HG02610 (cell line): ENCODE measurements at regions not wholly inside any gene's neighbourhood (a gene's known extent, or its start where the extent isn't known, plus 50 kb on each side); places are given as distances from the start of the nearest gene placed in this dataset.

Experiments
- ATAC-seq: cut with Tn5 transposase; IDR thresholded peaks from one replicate; pipeline ENCODE4 v1.9.1; 2021; ENCODE audit warnings: mild to moderate bottlenecking, moderate library complexity; ENCODE audit not compliant: unreplicated experiment

DNA sequence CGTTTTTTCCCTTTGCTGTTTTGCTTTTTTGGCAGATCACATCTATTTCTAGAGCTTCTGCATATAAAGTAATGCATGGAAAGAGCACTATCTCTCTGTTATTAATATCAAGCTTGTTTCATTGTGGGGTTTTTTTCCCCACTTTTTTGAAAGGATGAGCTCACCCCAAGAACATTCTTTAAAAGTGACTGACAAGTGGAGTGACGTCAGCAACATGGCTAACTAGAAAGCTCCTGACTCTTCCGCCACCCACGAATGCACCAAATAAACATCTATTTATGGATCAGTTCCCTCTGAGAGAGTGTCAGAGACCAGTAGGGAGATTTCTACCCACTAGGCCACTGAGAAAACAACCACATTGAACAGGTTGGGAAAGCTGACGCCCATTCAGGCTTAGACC lies 445.4 kb downstream of the GALC start:
- ATAC-seq: no peak

DNA sequence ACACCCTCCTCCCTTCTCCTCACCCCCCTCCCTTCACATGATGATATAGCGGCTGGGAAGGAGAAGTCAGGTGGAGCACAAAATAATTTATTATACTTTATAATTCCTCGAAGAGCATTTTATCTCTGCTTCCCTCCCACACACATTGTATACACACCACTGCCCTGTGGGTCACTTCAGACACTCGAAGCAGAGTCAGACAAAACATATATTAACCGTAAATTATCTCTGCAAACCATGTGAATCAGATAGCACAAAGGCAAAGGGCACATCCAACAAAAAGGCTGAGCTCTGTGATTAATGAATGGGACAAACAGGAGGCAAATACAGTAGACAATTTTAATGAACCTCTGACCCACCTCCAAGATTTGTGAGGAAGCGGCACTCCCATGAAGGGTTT lies 450.7 kb downstream of the GALC start:
- ATAC-seq: no peak

DNA sequence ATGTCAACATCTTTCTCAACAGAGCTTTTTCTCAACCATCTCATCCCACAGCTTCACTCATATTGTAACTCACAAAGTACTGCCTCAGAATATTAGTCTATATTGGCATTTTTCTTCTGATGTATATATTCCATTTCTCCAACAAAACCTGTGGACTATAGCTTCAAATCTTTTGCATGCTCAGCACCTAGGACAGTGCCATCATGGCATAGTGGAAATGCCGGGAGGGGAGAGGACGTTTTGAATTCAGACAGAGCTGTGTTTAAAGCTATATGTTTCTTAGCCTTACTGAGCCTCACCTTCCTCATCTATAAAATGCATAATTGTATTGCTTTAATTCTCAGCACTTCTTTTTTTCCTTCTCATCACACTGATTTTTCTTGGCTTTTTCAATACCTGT lies 452.6 kb downstream of the GALC start:
- ATAC-seq: no peak

DNA sequence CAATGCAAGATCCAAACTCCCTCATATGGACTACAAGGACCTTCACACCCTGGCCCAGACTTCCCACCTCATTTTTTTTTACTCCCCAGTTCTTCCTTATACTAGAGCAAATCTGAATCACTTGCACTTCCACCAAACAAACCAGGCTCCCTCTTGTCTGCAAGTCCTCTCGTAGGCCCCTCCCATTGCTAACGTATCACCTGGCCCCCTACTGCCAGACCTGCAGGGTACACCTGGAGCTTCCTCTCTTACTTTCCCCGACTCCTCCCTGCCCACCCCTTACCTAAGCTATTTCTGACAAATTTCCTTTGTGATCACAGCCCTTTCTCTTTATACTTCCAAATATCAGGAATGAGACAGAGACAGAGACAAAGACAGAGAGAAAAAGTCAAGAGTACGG lies 463.9 kb downstream of the GALC start:
- ATAC-seq: no peak

DNA sequence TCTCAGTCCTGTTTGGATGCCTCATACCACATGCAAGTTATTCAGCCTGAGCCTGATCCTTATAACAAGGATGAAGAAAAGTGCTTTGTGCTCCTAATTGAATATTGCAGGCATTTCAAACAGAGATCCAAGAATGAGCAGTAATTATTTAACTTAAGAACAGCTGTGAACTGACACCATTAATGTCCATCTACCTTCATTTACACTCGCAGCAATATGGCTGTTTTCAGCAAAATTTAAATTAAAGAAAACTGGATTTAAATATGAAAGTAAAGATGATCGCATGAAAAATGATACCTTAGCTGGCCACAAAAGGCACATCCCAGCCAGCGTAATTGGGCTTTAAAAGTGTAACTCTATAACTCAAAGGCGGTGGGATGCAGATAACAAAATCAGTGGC lies 466.3 kb downstream of the GALC start:
- ATAC-seq: no peak

DNA sequence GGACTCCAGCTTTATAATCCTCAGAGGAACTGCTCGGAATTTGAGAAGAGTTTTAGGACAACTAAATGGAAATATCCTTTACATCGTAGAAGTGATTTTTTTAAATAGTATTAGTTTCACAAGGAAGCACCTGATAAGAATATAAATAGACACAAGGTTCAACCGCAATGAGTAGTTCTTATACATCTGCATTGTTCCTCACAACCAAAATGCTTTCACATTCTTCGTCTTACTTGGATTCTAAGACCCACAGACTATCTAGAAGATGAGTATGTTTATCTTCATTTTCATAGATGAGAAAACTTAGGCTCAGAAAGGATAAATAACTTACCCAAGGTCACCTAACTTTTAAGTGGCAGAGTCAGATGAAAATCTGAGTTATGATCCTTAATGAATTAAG lies 469.0 kb downstream of the GALC start:
- no peak for ATAC-seq

DNA sequence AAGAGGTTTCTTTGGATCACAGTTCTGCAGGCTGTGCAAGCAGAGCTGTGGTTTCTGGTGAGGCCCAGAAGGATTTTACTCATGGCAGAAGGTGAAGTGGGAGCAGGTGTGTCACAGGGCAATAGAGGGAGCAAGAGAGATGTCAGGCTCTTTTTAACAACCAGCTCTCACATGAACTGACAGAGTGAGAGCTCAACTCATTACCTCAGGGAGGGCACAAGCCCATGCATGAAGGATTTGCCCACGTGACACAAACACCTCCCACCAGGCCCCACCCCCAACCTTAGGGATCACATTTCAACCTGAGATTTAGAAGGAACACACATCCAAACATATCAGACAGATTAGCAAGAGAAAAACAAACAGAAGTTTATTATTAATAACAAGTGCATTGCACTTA lies 470.4 kb downstream of the GALC start:
- ATAC-seq: no peak

DNA sequence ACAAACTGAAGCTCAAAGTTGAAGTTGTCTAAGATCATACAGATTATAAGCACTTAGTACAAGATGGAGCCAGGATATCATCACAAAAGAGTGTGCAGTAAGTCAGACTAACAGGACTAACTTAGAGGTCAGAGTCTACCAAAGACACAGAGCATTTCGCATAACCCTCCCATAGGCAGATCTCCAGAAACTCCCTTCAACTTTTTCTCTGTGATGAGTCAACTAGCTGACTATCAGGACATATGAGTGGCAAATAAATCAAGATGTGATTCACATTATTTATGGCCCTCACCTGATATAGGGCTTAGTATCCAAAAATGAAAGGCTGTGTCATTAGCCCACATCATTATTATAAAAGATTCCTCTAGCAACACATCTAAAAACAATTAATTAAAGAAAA lies 484.6 kb downstream of the GALC start:
- ATAC-seq: no peak

DNA sequence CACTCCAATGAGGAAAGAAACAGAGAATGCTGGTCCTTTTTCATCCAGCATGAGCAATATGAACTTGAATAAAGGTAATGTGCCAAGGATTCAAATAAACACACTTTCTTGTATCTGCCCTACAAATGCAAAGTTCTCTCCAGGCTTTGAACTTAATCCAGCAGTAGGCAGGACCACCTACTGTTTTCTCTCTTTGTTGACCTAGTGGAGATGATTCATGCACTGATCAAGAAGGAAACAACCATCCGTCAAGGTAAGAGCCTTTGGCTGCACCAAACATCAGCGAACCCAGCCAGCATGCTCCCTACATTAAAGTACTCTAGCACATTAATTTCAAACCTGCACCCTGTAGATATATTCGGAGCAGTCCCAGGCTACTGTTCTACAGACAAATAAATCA lies 489.3 kb downstream of the GALC start:
- ATAC-seq: no peak

DNA sequence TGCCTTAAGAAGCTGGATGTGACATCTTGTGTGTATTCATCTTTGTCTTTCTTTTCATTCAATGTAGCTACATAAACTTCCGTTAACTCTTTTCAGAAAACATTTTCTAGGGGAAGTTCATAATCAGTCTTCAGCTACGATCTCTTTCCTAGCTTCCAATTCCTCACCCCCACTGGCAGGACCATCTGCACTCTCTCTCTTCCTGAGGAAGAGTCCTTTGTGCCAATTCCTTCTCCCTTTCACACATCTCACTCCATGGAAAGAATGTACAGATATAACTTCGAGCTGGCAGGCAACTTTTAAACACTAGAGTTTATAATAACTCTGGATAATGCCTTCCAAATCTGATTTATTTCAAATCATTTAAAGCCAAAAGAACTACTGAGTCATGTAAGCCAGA lies 495.7 kb downstream of the GALC start:
- no peak for ATAC-seq

DNA sequence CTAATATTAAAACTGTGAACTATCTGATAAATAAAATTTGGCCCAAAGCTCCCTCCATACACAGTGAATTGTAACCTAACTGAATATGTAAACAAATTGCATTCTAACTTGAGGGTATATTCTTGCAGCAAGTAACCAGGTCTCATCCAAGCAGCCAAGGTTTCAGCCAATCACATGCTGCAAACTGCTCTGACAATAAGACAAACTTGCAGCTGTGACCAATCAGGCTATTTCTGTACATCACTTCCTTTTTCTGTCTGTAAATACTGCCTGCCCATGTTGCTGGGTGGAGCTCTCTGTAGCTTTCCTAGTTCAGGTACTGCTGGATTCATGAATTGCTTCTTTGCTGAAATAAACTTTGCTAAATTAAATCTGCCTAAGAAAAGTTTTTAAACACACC lies 499.0 kb downstream of the GALC start:
- no peak for ATAC-seq

DNA sequence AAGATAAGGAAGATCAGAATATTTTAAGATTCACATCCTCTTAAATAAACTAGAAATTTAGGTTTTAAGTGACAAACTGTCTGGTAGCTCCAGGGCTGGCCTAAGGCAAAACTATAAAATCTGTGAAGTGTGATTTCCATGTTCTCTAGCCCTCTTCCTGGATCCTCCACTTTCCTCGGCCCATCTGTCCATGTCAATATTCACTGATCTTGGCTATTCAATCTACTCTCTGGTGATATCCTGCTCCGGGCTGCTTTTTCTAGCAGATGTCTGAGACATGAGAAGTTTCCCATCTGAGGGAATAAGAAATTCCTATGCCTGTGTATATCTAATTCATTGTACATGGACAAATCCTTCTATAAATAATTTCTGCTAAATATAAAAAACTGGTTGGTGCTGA lies 500.4 kb downstream of the GALC start:
- no peak for ATAC-seq

DNA sequence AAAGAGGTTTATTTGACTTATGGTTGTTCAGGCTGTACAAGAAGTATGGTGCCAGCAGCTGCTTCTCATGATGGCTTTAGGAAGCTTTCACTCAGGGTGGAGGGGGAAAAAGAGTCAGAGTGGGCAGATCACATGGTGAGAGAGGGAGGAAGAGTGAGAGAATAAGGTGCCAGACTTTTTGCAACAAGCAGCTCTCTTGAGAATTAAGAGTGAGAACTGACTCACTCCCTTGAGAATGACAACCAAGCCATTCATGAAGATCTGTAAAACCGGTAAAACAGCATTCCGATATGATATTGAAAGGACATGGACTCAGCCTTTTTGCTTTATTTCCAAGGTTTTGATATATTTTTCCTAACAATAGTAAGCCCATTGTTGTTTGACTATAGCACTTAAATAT lies 501.2 kb downstream of the GALC start:
- no peak for ATAC-seq

DNA sequence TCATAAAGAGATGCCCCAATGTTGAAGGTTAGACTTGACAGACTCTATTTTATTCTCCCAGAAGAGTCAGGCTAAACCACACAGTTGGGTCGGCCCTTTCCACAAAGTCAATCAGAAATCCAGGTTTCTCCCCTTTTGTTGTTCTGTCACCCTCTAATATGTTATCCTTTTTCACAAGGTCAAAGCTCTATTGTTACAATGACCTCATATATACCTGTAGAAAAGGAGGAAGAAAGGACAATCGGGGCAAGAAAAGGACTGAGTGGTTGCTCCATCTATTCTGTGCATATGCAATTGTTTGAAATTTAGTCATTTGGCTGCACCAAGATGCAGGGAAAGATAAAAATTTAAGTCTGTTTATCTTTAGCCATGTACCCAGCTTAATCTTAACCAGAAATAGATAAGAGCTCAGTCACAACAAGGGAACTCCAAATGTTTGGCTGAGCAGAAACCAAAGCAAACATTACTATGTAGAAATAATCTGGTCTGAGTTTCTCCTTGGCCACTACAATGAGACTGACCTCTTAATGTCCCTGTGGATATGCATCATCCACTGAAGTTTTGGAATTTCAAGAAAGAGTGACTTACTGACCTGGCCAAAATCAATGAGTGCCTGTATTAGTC lies 503.7 kb downstream of the GALC start:
- ATAC-seq: no peak

DNA sequence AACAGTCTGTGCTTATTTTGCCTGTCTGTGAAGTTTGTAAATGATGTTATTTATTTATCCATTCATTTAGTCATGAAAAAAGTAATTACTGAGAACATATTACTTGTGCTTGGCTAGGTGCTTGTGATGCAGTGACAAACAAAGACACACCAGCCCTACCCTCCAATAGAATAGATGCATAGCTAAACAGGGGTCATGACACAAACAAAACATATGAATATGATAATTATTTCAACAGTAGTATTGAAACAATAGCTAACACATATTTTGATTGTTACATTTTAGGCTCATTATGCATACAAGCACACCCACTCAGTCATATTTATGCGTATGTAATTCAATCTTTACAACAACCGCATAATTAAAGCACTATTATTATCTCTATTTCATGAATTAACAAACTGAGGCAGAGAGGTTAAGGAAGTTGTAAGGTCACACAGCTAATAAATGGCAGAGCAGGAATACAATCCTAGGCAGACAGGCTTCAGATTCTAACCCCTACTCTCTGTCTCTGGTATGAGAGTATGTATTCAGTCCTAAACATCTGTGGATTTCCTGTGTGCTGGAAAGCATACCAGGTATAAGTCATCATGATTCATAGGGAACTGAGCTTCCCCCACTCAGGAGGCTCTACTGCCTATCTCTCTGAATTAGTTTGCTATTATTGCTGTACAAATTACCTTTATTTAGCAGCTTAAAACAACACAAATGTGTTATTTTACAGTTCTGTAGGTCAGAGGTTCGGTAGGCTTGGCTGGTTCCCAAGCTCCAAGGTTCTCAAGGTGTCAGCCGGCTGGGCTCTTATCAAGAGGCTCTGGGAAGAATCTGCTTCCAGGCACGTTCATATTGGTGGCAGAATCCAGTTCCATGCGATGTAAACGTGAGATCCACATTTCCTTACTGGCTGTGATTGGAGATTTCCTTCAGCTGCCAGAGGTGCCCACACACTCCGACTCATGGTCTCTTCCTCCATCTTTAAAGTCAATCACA lies 509.4 kb downstream of the GALC start:
- no peak for ATAC-seq

DNA sequence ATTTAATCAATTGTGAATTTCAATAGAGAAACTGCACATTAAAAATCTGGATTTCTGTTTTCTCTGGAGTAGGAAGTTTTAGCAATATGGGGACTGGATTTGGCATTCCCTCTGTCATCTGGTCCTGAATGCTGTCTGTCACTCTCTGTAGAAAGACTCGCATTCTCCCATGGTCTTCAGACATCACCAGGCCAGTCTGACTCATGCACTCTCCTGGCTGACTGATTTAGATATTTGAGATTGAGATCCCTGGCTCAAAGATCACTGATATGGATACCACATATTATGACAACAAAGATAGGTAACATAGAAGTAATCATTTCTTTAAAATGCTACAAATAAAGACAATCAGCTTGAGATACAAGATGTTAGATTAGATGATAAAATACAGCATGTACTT lies 524.5 kb downstream of the GALC start:
- no peak for ATAC-seq

DNA sequence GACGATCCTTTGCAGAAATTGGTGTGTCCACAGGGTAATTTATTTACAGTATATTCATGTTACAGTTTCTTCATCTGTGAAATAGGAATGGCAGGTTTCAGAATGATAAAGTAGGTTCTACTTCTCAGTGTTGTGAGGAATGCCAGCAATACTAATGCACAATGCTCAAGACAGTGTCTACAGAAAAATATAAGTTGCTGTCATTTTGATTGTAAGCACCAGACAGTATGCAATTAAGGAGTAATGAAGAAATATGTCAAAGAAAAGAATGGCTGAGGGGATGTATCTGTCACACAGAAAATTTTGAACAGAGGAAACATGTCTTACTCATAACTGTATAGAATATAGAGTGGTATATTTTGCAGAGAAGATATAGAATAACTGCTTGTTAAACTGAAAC lies 525.4 kb downstream of the GALC start:
- no peak for ATAC-seq

DNA sequence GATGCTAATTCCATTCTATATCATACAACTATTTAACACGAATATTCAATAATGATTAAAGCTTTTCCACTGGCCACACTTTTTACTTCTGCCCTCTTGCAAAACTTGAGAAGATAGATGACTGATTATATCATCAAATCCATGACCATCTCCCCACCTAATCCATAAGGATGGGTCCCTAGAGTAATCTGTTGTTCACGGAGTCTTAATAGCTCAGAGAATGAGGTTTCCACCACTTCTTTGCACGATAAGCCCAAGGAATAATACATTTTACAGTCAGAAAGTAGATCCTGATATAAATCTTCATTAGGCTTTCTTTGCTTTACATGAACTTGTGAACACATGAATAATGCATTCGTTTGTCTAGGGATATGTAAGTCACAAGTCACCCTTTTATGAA lies 527.2 kb downstream of the GALC start:
- no peak for ATAC-seq

DNA sequence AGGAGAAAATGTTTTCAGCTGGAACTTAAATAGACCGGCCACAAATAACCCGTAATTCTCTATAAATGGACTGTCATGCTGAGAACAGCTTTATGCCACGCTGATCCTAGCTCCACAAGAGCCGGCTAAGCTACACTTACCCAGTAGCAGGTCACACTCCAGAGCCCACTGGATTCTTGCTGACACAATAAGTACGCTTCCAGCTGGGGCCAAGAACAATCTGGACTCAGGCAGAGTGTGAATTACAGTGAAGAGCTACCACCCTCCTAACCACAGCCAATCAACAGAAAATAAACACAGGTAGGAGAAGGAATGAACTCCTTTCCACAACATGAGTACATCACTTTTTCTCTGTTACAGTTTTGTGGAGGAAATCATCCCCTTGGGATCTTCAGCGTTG lies 531.3 kb downstream of the GALC start:
- ATAC-seq: no peak

DNA sequence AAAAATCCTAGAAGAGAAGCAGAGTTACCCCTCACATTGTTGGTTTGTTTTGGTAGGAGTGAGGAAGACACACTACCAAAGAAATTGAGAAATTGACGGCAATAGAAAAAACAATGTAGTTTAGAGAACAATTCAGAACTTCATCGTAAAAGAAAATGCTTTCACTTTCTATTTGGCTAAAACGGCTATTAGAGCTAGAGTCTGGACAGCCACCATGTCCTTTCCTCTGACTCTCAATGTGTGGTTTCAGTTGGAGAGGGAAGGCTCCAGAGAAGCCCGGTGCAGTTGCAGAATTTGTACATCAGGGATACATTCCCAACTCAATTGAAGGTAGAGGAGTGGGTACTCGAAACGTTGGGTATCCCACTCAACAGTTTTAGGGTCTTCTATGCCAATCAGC lies 535.3 kb downstream of the GALC start:
- ATAC-seq: no peak

DNA sequence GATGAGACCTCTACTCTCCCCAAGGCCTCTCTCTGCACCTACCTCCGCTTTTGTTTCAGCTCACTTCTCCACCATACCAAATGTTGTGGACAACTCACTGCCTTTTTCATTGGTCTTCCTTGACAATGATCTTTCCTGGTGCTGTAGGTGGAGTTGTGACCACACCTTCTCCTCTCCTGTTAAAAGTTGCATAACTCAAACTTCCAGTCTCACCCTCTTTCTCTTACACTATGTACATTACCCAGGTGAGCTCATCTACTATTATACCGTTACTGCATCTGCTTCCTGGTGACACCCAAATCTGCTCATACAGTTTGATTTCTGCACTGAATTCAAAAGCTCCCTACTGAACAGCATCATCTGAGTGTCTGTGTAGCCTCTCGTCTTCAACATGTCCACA lies 542.8 kb downstream of the GALC start:
- no peak for ATAC-seq

DNA sequence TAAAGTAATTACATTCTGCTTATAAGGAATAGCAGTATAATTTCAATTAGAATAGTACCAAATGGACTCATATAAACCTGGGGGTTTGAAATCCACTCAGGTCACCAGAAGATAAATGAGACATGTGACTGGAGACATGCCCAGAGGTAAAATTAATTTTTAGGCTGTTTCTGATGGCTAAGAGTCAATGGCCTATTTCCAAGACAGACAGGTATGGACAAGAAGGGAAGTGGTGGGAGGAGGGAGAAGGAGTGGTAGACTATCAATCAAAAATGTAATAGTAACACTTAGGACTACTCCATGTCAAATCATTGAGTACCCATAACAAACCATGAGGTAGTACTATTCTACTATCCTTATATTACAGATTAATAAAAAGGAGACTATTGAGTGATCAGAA lies 544.0 kb downstream of the GALC start:
- ATAC-seq: no peak

DNA sequence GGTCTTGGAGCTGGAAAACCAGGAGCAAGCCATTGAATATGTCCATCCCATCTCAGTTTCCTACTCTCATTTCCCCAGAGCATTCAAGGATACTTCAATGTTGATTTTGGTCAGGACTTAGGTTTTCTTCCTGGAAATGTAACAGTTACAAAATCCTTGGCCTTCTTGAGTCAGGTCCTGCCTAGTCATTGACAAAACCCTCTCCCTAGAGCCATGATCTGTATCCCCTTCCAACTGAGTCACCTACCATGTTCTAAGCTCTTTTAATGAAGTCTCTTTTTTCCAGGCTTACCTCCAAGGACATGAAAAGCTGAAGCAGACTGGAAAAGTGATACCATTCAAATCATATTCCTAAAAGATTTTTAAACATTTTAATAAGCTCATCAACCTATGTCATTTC lies 549.2 kb downstream of the GALC start:
- no peak for ATAC-seq
